GM18498 (cell line): ENCODE measurements at regions not wholly inside any gene's neighbourhood (a gene's known extent, or its start where the extent isn't known, plus 50 kb on each side); places are given as distances from the start of the nearest gene placed in this dataset.

Source experiments
- ATAC-seq: cut with Tn5 transposase; IDR thresholded peaks from one replicate; pipeline ENCODE4 v1.9.1; 2021; ENCODE audit warnings: mild to moderate bottlenecking, moderate library complexity; ENCODE audit not compliant: unreplicated experiment

DNA sequence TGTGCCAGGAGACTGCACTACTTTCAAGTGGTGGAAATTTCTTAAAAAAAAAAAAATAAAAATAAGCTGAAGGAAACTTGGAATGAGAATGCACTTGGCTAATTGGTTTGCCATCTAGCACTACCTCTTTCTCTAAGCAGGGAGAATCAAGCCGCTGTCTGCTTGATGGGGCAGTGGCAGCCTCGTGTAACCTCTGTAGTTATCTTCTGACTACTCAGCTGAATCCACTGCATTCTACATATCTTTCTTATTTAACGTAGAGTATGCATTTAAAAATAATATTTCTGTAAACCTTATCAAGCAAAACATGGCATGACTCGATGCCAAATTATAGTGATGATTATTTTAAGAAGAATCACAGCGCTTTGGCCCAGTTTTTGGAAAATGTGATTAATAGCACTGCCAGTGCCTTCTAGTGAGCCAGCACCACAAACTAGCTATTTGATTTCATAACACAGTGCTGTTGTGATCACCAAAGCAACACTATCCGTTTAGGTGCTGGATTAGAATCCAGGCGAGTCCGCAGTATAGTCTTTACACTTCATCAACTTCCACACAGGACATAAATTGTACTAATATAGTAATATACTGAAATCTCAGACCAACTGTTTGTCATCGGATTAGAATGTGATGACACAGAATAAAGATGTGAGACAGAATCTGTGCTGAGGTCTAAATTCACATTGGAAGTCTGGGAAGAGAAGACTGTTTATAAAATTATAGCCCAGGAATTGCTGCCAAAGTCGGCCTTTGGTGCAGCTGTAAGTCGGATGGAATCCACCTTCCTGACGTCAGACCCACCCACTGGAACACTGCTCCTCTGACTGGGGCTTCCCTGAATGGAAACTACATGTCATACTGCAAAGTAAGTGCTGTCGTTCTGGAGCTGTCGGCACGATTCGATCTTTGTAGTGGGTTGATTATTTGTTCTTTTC is 136.5 kb upstream of the ETAA1 start:
- ATAC-seq, result no peak

DNA sequence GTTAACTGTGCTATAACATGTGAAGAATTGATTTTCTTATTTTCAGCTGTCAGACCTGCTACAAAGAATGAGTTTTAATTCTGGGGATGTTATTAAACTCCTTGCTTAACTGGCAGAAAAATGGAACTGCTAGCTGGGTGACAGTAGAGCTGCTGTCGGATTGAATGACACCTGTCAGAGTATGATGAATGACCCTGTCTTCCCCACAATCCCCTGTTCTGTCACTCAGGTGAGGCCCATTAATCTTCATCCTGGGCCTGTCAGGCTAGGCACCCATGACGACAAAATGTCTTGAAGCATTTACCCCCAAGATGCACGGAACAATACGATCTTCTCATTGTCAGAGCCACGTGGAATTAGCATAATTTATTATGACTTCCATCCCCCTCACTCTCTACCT is 129.9 kb upstream of the ETAA1 start:
- no peak for ATAC-seq

DNA sequence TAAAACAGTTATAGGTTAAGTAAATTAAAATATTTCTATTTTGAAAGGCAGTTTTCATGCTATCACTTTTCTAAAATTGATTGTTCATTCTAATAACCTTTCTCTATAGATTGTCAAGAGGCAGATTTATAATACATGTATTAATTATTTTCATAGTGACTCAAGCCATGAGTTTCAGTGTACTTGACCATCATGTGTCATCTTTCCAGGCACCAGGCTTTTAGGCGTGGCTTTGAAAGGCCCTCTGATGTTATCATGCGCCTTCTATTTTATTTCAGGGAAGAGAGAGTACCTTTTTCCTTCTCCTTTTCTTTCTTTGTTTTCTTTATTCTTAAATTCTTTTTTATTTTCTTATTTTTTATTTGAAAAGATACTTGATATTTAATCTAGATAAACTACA is 128.3 kb upstream of the ETAA1 start:
- no peak for ATAC-seq

DNA sequence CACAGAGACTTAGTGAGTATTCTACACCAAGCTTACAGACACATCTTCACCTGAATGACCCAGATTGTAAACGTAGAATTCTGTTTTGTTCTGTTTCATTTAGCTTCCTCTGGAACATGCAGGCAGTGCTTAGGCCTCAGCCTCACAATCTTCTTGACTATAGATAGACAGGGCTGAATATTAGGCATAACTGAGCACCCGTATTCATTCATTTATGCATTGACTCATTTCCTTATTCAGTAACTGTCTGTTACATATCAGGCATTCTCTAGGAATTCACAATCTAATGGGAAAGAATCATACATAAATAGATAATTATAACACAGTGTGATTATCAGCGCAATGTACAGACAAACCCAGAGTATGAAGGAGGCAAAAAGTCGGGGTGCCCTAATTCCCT is 124.9 kb upstream of the ETAA1 start:
- no peak for ATAC-seq

DNA sequence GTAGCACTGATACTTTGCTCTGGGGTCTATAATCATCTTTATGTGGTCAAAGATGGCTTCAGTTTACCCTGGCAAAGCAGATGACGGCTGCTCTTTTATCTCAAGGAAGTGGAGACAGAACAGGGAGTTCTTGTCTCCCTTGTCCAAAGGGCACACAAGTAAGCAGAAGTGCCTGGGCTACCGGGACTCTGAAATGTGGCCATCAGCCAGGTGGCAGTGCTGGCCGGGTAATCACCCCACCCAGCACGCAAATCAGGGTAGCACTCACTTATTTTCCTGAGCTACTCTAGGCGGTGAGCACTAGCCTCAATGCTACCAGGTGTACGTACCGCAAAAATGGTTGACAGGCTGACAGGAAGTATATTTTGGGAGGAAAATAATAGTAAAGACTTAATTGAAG is 119.7 kb upstream of the ETAA1 start:
- ATAC-seq, result no peak

DNA sequence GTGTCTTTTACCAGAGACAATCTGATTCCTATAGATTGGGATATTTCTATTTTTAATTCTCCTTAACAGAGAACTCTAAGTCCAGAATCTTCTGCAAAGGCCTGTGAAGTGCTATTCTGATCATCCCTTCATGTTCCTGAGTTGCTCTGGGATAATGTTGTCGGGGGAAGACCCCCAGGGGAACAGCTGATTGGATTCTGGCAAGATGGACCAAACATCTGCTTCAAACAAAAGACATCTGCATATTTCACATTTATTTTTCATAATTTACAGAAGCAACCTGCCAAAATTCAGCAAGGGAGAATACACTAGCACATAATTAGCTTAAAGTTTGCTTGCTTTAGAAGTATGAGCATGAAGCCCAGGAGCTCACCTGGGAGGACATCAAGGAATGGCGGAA is 116.0 kb upstream of the ETAA1 start:
- ATAC-seq, result no peak

DNA sequence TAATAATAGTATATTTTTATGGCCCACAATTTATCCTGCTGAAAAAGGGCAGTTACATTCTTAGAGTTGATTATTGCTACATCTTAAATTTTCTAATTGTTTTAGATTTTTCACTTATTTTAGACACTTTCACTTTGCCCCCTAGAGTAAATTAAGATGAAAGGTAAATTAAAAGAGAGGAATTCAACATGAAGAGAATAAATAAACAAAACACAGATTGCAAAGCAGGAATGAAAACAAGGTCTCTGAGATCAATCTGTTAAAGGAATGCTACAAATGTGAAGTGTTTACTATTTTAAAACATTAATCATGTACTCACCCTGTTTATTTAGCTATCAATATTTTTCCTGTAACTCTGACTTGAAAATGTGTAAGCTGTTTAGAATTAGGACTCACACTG is 113.5 kb upstream of the ETAA1 start:
- ATAC-seq, result no peak

DNA sequence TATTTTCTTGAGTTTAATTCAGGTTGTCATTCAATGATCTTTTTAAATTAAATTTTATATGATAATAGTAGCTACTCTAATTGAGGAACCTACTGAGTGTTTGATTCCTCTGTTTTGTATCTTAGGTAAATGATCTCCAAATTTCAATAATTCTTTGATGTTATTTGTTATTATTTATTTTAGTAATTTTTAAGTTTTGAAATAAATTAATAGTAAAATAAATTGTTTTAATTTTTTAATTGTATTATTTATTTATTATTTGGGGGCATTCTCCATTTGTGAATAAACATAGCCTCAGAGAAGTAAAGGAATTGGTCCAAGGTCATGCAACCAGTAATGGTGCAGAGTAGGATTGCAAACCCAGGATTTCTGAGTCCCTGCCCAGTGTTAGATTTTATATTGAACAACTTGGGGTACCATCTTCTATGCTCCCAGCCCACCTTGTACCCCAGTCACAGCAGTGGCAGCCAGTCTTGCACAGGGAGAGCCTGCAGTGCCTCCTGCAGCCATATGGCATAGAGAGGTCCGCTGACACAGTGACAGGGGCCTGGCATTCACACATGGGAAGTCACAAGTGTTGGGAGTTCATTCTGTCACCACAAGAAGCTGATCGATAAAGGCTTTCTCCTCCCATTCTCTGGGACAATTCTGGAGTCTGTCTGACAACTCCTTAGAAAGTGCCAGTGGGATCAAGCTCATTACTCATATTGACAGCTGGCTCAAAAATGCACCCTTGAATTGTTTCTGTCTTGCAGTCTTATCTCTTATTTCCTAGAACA is 110.0 kb upstream of the ETAA1 start:
- ATAC-seq, result no peak

DNA sequence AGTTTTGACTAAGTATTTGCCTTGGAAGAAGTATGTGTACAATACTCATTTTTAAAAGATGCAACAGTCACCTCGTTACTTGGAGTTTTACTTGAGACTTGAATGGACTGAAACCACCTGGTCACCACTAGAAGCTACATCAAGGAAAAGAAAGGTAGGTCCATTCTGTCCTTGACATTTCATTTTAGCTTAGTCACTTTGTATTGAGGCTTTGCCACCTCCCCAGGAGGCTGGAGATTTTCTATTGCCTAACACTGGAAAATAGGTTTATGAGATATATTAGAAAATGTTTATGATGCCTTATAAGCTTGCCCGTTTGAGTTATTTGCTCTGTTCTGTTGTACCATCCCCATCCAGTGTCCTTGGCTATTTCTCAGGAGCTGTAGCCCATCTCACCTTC is 107.9 kb upstream of the ETAA1 start:
- ATAC-seq, result no peak

DNA sequence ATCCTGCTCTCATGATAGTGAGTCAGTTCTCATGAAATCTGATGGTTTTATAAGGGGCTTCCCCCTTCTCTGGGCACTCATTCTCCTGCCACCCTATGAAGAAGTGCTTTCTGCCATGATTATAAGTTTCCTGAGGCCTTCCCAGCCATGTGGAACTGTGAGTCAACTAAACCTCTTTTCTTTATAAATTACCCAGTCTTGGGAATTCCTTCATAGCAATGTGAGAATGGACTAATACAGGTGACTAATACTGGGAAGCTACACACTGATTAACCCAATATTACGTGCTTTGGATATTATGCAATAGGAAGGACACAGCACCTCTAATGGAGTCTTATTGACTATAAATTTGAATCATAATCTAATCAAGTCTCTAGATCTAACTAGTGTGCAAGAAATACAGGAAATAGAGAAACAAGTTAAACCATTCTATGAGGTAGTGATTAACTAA is 107.2 kb upstream of the ETAA1 start:
- ATAC-seq, result no peak

DNA sequence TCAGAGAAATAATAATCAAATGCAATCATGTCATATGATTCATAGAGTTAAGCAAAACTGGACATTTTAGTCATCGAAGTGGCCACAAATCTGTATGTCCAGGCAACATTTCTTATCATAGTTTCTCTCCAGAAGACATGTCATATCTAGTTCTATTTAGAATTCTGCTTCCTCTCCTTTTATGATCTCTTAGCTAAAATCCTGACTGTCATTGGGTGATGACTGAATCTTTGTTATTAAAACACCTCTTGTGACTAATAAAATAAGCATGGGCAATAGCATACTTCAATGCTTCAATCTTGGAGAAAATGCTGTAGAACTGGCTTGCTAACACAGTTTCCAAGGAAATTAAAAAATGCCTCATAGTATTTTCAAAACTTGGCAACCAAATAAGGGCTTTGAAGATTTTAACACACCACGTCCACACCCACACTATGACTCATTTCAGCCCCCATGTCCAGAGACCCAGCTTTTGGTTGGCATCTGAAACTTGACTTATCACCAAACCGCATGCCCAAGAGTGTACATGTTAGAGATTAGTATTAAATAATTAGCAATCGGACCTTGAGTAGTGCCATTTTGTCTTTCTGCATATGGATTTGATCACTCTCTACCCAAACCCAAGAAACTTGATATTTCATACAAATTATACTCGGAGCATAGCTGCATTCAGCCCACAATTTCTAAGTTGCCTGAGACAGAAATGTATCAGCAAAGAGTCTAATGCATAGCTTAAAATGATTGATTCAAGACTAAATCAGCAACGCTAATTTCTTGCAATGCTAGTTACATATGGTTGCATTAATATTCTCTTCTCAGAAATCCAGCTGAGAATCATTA is 106.5 kb upstream of the ETAA1 start:
- no peak for ATAC-seq

DNA sequence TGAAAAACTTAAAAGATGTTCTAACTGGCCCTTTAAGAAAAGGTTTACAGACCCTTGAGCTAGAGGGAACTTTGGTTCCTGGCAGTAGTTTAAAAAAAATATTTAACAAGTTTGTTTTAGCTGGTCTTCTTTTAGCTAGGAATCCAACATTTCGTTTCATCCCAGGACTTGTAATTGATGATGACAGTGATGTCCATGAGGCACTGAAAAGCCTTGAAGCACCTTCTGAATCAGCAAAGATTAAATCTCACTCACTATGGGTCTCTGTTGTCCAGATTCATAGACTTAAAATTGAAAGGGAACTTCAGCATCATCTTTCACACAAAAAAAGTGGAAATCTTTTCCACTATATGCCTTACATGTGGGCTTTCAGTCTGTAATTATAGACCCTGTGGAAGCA is 102.9 kb upstream of the ETAA1 start:
- no peak for ATAC-seq

DNA sequence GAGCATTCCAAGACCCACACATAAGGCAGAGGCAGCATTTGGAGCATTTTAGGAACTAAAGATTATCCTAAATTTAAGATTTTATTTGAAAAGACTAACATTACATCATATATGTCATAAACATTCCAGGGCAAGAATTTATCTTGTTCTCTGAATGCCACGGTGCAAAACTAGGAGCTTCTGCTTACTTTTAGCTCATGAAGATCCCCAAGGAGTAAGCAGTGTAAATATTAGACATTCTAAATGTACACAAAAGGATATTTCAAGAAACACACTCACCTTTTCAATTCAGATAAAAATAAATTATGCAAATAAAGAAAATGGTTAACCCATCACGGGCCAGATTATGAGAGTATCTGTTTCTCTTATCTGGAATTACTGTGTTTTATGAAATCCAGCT is 101.7 kb upstream of the ETAA1 start:
- no peak for ATAC-seq

DNA sequence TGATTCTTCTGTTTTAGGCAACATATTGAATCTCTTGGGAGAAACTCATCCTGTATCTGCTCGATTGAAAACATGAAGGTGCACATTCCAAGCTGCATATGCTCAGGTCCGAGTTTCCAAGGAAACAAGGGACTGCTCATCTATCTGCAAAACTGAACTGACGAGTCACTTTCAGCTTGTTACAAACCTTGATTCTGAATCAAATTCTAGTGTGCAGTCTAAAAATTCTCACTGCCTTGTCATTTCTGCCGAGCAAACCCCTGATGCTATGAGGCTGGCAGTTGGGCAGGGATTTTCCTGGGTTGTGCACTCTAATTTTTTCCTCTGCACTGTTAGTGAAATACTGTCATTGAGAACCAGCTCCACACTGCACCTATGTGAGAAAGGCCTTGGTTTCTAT is 101.3 kb upstream of the ETAA1 start:
- ATAC-seq, result no peak

DNA sequence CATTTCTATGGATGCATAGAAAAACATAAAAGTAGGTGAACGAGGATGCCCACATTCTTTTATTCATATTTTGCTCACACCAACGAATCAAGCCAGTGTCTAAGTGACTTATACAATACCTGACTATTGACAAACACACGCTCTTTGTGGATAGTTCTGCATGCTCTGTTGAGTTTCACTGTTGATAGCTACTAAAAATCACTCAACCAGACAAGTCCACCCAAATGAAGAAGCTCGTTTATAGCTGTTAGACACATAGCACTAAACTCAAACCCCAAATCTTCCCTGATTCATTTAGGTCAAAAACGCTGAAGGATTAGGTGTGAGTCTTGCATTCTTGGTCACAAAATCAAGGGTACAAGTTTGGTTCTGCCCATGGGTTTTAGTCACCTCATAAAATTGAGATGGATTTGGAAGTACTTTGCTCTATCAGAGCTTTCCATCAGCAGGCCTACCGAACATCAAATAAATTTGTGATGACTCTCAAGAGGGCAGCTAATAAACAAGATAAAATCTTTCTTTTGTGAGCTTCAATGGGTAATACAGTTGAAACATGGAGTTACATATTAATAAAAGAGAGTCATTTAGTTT is 92.7 kb upstream of the ETAA1 start:
- no peak for ATAC-seq

DNA sequence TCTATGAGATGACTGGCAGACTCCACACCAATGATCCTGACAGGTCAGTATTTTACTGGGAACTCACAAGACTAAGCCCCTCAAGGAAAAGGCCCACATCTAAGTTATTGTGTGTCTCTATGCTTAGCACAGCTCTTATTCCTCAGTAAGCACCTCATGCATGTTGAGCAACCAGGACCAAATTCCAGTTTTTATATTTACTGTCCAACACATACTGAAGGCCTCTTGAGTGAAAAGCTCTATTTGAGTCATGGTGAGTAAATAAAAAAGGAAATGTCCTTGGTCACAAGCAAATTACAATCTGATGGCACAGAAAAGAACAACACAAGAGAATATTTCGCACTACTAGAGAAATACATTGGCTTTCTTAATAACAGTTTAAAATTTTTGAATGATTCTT is 87.9 kb upstream of the ETAA1 start:
- no peak for ATAC-seq

DNA sequence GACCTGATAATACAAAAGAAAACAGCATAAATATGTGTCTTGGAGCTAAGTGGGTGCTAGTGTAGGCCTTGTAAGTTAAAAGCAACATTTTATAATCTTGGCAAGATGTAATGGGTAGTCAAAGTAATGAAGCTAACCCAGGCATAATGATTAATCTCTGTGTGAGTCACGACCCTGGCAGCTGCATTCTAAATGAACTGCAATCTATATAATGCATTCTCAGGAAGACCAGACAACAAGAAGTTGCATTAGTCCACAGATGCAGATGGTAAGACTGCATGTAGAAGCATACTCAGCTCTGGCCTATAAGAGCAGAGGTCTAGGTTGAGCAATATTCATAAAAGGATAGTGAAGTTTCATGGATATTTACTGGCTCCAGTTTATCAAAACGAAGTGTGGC is 85.6 kb upstream of the ETAA1 start:
- no peak for ATAC-seq

DNA sequence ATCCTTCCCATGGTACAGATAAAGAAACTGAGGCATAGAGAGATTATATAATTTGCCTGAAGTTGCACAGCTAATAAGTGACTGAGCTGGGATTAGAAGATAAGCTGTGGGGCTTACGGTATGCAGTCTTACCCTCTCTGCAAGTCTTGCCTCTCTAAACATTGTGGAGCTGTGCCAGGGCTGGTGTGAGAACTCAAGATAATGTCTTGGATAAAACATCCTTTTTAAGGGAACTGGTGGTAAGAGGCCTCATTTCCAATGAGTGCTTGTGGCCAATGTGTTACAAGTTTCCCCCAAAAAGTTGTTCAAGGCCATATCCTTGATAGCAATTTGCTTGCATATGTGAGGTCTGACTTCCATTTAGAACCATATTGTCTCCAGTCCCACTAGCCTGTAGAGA is 84.3 kb upstream of the ETAA1 start:
- no peak for ATAC-seq

DNA sequence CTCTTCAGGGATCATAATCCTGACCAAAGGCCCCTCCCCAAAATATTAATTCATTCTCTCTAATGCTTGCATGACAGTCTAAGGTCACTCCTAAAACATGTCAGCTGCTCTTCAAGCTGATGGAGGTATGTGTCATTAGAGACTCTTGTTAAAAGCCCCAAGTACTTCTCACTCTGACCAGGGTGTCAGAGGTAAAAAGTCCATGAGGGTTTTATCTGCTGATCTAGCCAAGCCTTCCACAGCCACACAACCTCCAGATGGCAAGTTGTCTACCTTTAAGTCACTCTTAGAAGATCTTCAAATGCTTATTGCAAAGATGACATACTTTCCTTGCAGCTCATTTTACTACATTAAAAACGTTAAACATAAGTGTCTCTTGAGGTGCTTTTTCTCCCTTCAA is 83.6 kb upstream of the ETAA1 start:
- ATAC-seq, result no peak

DNA sequence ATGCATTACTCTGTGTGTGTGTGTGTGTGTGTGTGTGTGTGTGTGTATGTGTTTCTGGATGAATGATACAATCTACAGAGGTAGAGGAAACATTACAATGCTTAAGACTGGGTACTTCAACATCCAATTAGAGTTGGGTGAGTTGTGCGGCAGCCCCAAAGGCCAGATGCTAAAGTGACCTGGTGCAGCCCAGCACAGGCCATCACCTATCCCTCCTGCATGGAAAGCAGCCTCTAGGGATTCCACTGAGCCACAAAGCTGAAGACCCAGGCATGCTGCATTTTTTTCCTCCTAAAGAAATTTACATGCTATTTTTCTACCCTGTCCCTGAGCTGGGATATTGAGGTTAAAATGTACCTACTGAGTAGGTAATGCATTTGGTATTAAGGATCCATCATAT is 79.1 kb upstream of the ETAA1 start:
- ATAC-seq, result no peak

DNA sequence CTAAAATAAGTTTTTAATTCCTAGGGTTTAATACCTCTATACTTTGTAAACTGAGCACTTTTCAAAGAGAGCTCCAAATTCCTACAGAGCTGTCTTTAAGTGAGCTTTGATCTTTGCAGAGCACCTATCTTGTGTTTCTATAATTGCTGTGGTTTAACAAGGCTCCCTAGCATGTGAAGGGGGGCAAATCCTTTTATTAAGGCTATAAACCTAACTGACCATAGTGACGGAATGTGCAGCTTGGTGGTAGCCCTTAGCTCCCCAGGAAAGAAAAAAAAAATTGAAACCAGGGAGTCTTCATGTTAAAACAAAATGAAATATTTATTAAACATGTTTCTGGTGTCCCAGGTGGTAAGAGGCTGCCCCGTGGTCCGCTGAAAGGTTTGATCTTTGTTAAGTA is 78.6 kb upstream of the ETAA1 start:
- no peak for ATAC-seq
